Progenitor cell of endocrine pancreas (in vitro differentiated cells): ENCODE measurements at regions not wholly inside any gene's neighbourhood (a gene's known extent, or its start where the extent isn't known, plus 50 kb on each side); places are given as distances from the start of the nearest gene placed in this dataset.

ENCODE experiments used
- DNase-seq: peaks from one replicate; pipeline ENCODE4 v3.0.0; 2021; ENCODE audit warnings: low spot score; ENCODE audit not compliant: unreplicated experiment
- H3K27ac Mint-ChIP-seq: 2 replicates; pipeline ENCODE4 v1.8.0; 2021; ENCODE audit warnings: mild to moderate bottlenecking, moderate library complexity, mixed read lengths
- H3K27me3 Mint-ChIP-seq: 2 replicates; pipeline ENCODE4 v1.8.0; 2021; ENCODE audit warnings: mixed read lengths
- H3K36me3 Mint-ChIP-seq: 2 replicates; pipeline ENCODE4 v1.8.0; 2022; ENCODE audit warnings: mixed read lengths; ENCODE audit not compliant: insufficient read depth
- H3K4me1 Mint-ChIP-seq: 2 replicates; pipeline ENCODE4 v1.8.0; 2021; ENCODE audit warnings: low read depth, mixed read lengths
- H3K4me3 Mint-ChIP-seq: 2 replicates; pipeline ENCODE4 v1.8.0; 2021; ENCODE audit warnings: low read depth, mild to moderate bottlenecking, moderate library complexity, mixed read lengths
- H3K9me3 Mint-ChIP-seq: 2 replicates; pipeline ENCODE4 v1.8.0; 2021; ENCODE audit warnings: low read depth, mixed read lengths
- TF ChIP-seq, protein P1 (sequence below): fragments of 200-600 bp; sonication (generic); IDR thresholded peaks from one replicate; pipeline ENCODE4 v1.5.0; 2021; ENCODE audit warnings: antibody characterized with exemption, mild to moderate bottlenecking; ENCODE audit not compliant: unreplicated experiment

- H3K36me3 Mint-ChIP-seq: no peaks in the 10 kb centered on the region
- no peak for DNase-seq
- peaks cover 19% of the 10 kb centered on the region for H3K9me3 Mint-ChIP-seq
- no peak overlapping the region for H3K4me3 Mint-ChIP-seq
- H3K4me1 Mint-ChIP-seq: no peaks in the 10 kb centered on the region
- TF ChIP-seq, protein P1, sequence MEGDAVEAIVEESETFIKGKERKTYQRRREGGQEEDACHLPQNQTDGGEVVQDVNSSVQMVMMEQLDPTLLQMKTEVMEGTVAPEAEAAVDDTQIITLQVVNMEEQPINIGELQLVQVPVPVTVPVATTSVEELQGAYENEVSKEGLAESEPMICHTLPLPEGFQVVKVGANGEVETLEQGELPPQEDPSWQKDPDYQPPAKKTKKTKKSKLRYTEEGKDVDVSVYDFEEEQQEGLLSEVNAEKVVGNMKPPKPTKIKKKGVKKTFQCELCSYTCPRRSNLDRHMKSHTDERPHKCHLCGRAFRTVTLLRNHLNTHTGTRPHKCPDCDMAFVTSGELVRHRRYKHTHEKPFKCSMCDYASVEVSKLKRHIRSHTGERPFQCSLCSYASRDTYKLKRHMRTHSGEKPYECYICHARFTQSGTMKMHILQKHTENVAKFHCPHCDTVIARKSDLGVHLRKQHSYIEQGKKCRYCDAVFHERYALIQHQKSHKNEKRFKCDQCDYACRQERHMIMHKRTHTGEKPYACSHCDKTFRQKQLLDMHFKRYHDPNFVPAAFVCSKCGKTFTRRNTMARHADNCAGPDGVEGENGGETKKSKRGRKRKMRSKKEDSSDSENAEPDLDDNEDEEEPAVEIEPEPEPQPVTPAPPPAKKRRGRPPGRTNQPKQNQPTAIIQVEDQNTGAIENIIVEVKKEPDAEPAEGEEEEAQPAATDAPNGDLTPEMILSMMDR: no peak
- peaks cover 14% of the 10 kb centered on the region for H3K27me3 Mint-ChIP-seq
- no peak overlapping the region for H3K27ac Mint-ChIP-seq
Observed at GRCh38 chr2:238997684-238998083, 149.8 kb downstream of the TWIST2 start.
